ENCODE measurements at regions not wholly inside any gene's neighbourhood (a gene's known extent, or its start where the extent isn't known, plus 50 kb on each side); places are given as distances from the start of the nearest gene placed in this dataset.

DNA sequence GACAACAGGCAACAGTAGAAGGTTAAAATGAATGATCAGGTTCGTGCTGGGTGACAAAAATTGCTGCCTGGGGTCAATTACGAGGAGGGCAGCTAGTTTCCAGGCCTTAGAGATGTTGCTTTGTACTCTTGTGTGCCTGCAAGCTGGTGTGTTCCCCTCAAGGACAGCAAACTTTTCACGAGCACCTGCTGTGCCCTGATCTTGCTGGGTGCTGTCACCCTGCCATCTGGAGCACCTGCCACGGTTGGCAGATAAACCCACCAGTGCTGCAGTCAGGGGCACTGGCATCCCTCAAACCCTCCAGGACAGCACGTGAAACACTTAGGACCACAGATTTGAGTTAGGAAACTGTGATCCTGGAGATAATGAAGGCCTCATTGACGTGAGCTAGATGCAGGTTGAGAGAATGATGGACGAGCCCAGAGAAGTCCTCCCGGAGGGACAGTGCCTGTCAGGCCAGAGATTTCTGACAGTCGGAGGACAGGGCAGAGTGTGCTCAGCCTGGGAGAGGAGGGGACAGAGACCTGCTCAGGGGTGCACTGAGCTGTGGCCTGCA lies 104.3 kb upstream of the RAB12 start:
- DNase-seq (no peak), ATAC-seq (no peak)
- H3K4me1 Mint-ChIP-seq: no peaks in the 10 kb centered on the region
- peaks cover 0 to 3% (median 0%) of the 10 kb centered on the region in 9 donors for H3K9me3 Mint-ChIP-seq
- H3K36me3 Mint-ChIP-seq: no peaks in the 10 kb centered on the region
- peaks cover 5 to 30% (median 13%) of the 10 kb centered on the region in 5 donors for H3K27me3 Mint-ChIP-seq
- H3K4me3 Mint-ChIP-seq: no peak overlapping the region
- POLR2A ChIA-PET: no interaction called here
- H3K27ac Mint-ChIP-seq: peak overlapping the region in 1 of 10 donors; percentile 4

- DNase-seq (no peak), ATAC-seq (no peak)
- peaks cover 4 to 20% (median 13%) of the 10 kb centered on the region in 5 donors for H3K27me3 Mint-ChIP-seq
- no peaks in the 10 kb centered on the region for H3K36me3 Mint-ChIP-seq
- no peak overlapping the region for H3K27ac Mint-ChIP-seq
- H3K9me3 Mint-ChIP-seq: peaks cover 0 to 3% (median 0%) of the 10 kb centered on the region in 9 donors
- no peaks in the 10 kb centered on the region for H3K4me1 Mint-ChIP-seq
- H3K4me3 Mint-ChIP-seq: no peak overlapping the region
- POLR2A ChIA-PET: no interaction called here
Observed at GRCh38 chr18:8506251-8507049, 102.8 kb upstream of the RAB12 start.

DNA sequence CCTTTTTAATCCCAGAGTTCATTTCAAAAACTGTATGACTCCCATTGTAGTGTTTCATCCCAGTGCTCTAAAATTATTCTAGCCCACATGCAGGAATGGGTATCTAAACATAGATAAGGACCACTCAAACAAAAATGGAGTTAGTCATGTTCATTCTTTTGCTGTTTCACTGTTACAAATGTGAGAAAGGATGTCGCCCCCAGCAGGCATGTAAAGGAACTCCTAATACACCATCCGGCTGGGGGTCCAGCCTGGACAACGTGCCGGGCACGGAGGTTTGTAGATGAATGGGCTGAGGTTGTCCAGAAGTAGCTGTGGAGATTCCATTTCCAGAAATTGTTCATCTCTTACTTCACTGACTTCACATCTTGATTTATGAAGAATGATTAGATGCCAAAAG lies 101.9 kb upstream of the RAB12 start:
- DNase-seq (no peak), ATAC-seq (no peak)
- POLR2A ChIA-PET: no interaction called here
- H3K27ac Mint-ChIP-seq: no peak overlapping the region
- H3K4me3 Mint-ChIP-seq: no peak overlapping the region
- peaks cover 0 to 3% (median 0%) of the 10 kb centered on the region in 9 donors for H3K9me3 Mint-ChIP-seq
- H3K36me3 Mint-ChIP-seq: no peaks in the 10 kb centered on the region
- H3K4me1 Mint-ChIP-seq: no peaks in the 10 kb centered on the region
- H3K27me3 Mint-ChIP-seq: peaks cover 3 to 20% (median 9%) of the 10 kb centered on the region in 5 donors

DNA sequence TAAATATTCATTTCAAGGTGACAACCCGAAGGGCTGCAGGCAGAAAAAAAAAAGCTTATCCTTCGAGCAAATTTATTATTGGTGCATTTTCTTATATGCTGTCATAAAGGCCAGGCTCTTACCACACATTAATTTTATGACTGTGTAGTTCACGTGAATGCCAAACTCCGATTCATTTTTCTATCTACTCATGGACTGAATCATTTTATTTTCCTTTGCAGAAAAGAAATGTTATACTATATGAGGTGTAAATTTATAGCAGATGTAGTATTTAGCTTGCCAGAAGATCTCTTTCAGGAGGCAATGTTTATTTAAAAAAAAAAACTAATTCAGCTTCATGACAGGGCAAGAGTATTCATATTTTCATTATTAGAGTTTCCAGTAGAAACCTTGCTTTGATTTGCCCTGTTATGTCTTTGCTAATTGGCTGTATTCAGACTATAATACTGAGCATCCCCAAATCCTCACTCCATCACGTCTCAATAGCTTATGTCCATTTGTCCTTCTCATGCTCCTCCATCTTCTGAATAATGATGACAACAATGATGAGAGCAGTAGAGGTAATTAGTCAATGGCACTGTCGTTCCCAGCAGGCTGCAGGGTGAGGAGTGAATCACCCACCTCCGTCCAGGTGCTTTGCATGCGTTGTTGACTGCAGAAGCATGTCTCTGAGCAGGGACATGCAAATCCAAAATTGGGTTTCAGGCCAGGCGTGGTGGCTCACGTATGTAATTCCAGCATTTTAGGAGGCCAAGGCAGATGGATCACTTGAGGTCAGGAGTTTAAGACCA lies 101.1 kb upstream of the RAB12 start:
- Mint-ChIP-seq H3K4me3 (no peak overlapping the region), H3K27ac (no peak overlapping the region), H3K36me3 (no peaks in the 10 kb centered on the region), H3K27me3 (peaks cover 3 to 20% (median 7%) of the 10 kb centered on the region in 5 donors), H3K9me3 (peaks cover 0 to 3% (median 0%) of the 10 kb centered on the region in 9 donors), H3K4me1 (no peaks in the 10 kb centered on the region)
- POLR2A ChIA-PET: no interaction called here
- DNase-seq (no peak), ATAC-seq (no peak)

- POLR2A ChIA-PET: no interaction called here
- ATAC-seq: no peak
- Mint-ChIP-seq H3K27me3 (peaks cover 2 to 12% (median 11%) of the 10 kb centered on the region in 5 donors), H3K27ac (no peak overlapping the region), H3K36me3 (no peaks in the 10 kb centered on the region), H3K9me3 (no peaks in the 10 kb centered on the region), H3K4me3 (no peak overlapping the region), H3K4me1 (no peaks in the 10 kb centered on the region)
- no peak for DNase-seq
Observed at GRCh38 chr18:8513249-8513648, 96.0 kb upstream of the RAB12 start.

DNA sequence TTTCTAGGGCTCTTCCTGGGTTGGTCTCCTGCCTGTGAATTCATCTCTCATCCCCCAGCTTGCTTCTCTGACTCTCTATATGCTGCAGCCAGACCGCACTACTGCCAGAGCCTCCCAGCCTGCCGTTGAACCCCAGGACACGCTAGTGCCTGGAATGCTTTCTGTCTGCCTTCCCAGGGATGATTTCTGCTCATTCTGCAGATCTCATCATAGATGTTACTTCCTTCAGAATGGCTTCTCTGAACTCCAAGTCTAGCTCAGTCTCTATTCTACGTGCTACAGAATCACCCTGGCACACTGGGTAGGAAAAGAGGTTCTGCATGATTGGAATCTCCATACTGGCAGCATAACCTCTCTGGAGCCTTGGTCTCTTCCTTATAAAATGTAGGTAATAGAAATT lies 94.8 kb upstream of the RAB12 start:
- no peaks in the 10 kb centered on the region for H3K4me1 Mint-ChIP-seq
- no peaks in the 10 kb centered on the region for H3K36me3 Mint-ChIP-seq
- no peak overlapping the region for H3K27ac Mint-ChIP-seq
- H3K9me3 Mint-ChIP-seq: peaks cover 0 to 1% (median 0%) of the 10 kb centered on the region in 9 donors
- H3K4me3 Mint-ChIP-seq: no peak overlapping the region
- ATAC-seq (no peak), DNase-seq (no peak)
- H3K27me3 Mint-ChIP-seq: peaks cover under 1 to 13% (median 10%) of the 10 kb centered on the region in 5 donors
- POLR2A ChIA-PET: no interaction called here

GRCh38 chr18:8515142-8515865 lies 93.9 kb upstream of the RAB12 start:
- Mint-ChIP-seq H3K4me1 (no peaks in the 10 kb centered on the region), H3K27me3 (peaks cover 2 to 16% (median 10%) of the 10 kb centered on the region in 5 donors), H3K36me3 (peaks cover 0 to 3% (median 0%) of the 10 kb centered on the region in 3 donors), H3K27ac (no peak overlapping the region), H3K9me3 (peaks cover 0 to 5% (median 2%) of the 10 kb centered on the region in 9 donors), H3K4me3 (no peak overlapping the region)
- ATAC-seq (no peak), DNase-seq (no peak)
- POLR2A ChIA-PET: no interaction called here

DNA sequence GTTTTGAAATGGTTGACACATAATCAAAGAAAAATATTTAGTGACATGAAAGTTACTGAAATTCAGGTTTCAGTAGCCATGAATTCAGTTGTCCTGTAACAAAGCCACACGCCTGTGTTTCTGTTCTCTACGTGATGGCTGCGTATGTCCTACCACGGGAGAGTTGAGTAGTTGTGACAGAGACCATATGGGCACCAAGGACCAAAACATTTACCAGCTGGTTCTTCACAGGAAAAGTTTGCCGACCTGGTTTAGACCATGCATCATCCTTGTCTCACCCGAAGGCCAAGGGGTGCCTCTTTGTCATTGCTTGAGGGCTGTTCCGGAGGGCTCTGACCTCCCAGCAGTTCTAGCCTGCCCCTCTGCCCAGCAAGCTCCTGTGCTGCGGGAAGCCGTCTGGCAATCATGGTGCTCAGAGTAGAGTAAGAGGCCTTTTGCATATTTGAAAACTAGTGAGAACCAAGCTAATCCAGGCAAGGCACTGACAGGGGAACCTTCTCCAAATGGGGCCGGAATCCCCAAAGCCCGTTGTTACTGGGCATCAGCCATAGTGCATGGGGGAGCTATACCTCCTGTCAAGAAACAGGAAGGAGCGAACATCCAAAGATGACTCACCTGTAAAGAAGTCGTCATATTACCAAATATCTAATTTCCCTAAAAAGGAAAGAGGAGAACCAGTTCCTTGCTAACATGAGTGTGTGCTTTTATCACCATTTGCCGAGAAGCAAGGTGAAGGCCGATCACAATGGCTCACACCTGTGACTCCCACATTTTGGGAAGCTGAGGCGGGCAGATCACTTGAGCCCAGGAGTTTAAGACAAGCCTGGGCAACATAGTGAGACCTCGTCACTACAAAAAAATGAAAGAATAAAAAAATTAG lies 92.6 kb upstream of the RAB12 start:
- H3K9me3 Mint-ChIP-seq: peaks cover 0 to 16% (median 6%) of the 10 kb centered on the region in 9 donors
- DNase-seq (no peak), ATAC-seq (no peak)
- POLR2A ChIA-PET: no interaction called here
- H3K36me3 Mint-ChIP-seq: peaks cover 0 to 11% (median 0%) of the 10 kb centered on the region in 3 donors
- no peak overlapping the region for H3K4me3 Mint-ChIP-seq
- H3K4me1 Mint-ChIP-seq: no peaks in the 10 kb centered on the region
- no peak overlapping the region for H3K27ac Mint-ChIP-seq
- H3K27me3 Mint-ChIP-seq: peaks cover 4 to 16% (median 10%) of the 10 kb centered on the region in 5 donors

GRCh38 chr18:8517276-8517675 lies 92.0 kb upstream of the RAB12 start:
- peaks cover 0 to 11% (median 0%) of the 10 kb centered on the region in 3 donors for H3K36me3 Mint-ChIP-seq
- POLR2A ChIA-PET: no interaction called here
- H3K27me3 Mint-ChIP-seq: peaks cover 4 to 18% (median 8%) of the 10 kb centered on the region in 5 donors
- H3K27ac Mint-ChIP-seq: no peak overlapping the region
- no peak for ATAC-seq
- DNase-seq: no peak
- no peak overlapping the region for H3K4me3 Mint-ChIP-seq
- no peaks in the 10 kb centered on the region for H3K4me1 Mint-ChIP-seq
- H3K9me3 Mint-ChIP-seq: peaks cover 0 to 16% (median 6%) of the 10 kb centered on the region in 9 donors

DNA sequence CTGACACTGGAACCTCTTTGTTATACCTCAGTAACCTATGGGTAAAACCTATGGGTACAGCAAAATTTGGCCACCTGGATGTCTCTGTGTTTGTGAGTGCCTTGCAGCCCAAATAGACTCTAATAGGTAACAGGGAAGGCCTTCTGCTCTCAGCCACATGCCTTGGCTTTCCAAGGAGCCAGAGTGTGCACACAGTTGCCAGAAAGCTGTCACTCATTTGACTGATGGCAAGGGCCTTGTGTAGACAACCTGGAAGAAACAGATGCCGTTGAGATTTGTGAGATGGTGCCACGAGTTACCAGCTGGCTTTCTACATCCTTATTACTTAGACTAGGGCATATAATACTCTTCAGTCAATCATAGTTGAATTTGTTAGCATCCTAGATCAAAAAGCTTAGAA lies 90.1 kb upstream of the RAB12 start:
- H3K4me3 Mint-ChIP-seq: no peak overlapping the region
- no peak overlapping the region for H3K27ac Mint-ChIP-seq
- no peak for DNase-seq
- peaks cover 0 to 2% (median 0%) of the 10 kb centered on the region in 4 donors for H3K4me1 Mint-ChIP-seq
- peaks cover 11 to 24% (median 19%) of the 10 kb centered on the region in 5 donors for H3K27me3 Mint-ChIP-seq
- H3K9me3 Mint-ChIP-seq: peaks cover 0 to 16% (median 6%) of the 10 kb centered on the region in 9 donors
- POLR2A ChIA-PET: no interaction called here
- no peak for ATAC-seq
- peaks cover 0 to 16% (median 0%) of the 10 kb centered on the region in 3 donors for H3K36me3 Mint-ChIP-seq

GRCh38 chr18:8520266-8520665 lies 89.0 kb upstream of the RAB12 start:
- peaks cover 0 to 16% (median 6%) of the 10 kb centered on the region in 9 donors for H3K9me3 Mint-ChIP-seq
- POLR2A ChIA-PET: no interaction called here
- DNase-seq (no peak), ATAC-seq (no peak)
- H3K27me3 Mint-ChIP-seq: peaks cover 17 to 33% (median 25%) of the 10 kb centered on the region in 5 donors
- H3K4me3 Mint-ChIP-seq: no peak overlapping the region
- peaks cover 0 to 16% (median 0%) of the 10 kb centered on the region in 3 donors for H3K36me3 Mint-ChIP-seq
- H3K27ac Mint-ChIP-seq: no peak overlapping the region
- peaks cover 0 to 2% (median 0%) of the 10 kb centered on the region in 4 donors for H3K4me1 Mint-ChIP-seq

DNA sequence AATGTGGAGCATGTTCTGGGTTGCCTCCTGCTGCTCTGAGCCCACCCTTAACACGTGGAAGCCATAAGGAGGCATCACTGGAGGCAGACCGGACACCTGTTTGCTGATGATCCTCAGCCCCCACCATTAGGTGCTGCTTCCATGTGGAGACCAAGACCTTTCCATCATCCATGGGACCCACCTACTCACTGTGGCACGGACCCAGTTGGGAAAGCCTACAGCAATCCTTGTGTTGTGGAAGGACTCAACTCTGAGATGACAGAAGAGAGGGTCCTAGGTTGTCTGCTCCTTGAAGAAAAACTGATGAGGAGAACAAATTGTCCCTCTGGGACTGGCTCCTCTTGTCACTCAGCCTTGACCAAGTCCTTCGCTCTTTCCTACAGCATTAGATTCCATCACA lies 86.5 kb upstream of the RAB12 start:
- H3K9me3 Mint-ChIP-seq: peaks cover 0 to 20% (median 9%) of the 10 kb centered on the region in 9 donors
- H3K4me3 Mint-ChIP-seq: no peak overlapping the region
- POLR2A ChIA-PET: no interaction called here
- H3K36me3 Mint-ChIP-seq: peaks cover 0 to 16% (median 0%) of the 10 kb centered on the region in 3 donors
- DNase-seq: no peak
- peaks cover 25 to 46% (median 34%) of the 10 kb centered on the region in 5 donors for H3K27me3 Mint-ChIP-seq
- no peak overlapping the region for H3K27ac Mint-ChIP-seq
- H3K4me1 Mint-ChIP-seq: peaks cover 0 to 4% (median under 1%) of the 10 kb centered on the region in 4 donors
- ATAC-seq: no peak
